Vagina (tissue), 2 donors: ENCODE measurements at regions not wholly inside any gene's neighbourhood (a gene's known extent, or its start where the extent isn't known, plus 50 kb on each side); places are given as distances from the start of the nearest gene placed in this dataset.

Source experiments
- POLR2A ChIP-seq, 2 donors: fragments of 450-650 bp; IDR thresholded peaks; one replicate each; pipeline ENCODE4 v1.6.1; 2017; ENCODE audit warnings: antibody characterized with exemption in 2 of 2, mild to moderate bottlenecking in 2 of 2, moderate library complexity in 2 of 2
- POLR2AphosphoS5 ChIP-seq, 2 donors: sonication (generic); formaldehyde crosslinking; IDR thresholded peaks; one replicate each; pipeline ENCODE4 v1.9.0; 2017; ENCODE audit warnings: antibody characterized with exemption in 2 of 2, mild to moderate bottlenecking in 2 of 2, low read depth in 1 of 2; ENCODE audit not compliant: insufficient read depth in 1 of 2
- TF ChIP-seq, protein P1 (sequence below), 3 experiments: fragments of 450-650 bp in 2 of 3; fragments of 200-600 bp in 1 of 3; sonication (generic) in 1 of 3; IDR thresholded peaks; one replicate each; pipeline ENCODE4 v1.5.1; 2017 to 2019; ENCODE audit warnings: antibody characterized with exemption in 3 of 3, mild to moderate bottlenecking in 2 of 3, moderate library complexity in 2 of 3

DNA sequence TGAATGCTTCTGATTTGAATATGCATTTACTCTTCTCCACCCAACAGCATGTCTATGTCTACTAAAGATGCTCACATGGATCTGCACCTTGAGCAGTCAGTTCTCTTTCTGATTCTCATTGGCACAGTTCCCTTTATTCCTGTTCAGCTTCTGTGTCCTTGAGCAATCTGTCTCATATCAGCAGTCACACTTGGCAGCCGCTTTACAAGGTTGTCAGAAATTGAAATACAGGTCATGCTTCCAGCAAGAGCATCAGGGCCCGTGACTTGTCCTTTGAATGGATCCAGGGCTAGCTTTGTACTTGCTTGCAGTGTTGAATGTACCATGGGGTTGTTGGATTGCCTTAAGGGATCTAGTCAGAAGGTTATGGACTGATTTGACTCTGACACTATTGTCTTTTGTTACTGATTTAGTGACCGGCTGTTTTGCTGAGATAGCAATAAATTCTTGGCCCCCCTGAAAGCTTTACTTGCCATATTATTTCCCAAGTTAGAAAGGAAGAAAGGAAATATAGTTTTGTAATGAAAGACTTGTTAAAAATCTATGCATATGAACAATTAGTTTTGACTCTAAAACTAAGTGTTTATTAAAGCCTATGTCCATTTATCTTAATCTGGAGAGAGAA, 273.4 kb upstream of the ISL1 start:
- TF ChIP-seq, protein P1, sequence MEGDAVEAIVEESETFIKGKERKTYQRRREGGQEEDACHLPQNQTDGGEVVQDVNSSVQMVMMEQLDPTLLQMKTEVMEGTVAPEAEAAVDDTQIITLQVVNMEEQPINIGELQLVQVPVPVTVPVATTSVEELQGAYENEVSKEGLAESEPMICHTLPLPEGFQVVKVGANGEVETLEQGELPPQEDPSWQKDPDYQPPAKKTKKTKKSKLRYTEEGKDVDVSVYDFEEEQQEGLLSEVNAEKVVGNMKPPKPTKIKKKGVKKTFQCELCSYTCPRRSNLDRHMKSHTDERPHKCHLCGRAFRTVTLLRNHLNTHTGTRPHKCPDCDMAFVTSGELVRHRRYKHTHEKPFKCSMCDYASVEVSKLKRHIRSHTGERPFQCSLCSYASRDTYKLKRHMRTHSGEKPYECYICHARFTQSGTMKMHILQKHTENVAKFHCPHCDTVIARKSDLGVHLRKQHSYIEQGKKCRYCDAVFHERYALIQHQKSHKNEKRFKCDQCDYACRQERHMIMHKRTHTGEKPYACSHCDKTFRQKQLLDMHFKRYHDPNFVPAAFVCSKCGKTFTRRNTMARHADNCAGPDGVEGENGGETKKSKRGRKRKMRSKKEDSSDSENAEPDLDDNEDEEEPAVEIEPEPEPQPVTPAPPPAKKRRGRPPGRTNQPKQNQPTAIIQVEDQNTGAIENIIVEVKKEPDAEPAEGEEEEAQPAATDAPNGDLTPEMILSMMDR (IDR thresholded peaks at IDR 0.05): no peak
- no peak for TF ChIP-seq POLR2A (IDR thresholded peaks at IDR 0.05)
- no peak for TF ChIP-seq POLR2AphosphoS5 (IDR thresholded peaks at IDR 0.05; ENCODE audit: insufficient read depth in 1 of 2, low read depth in 1 of 2)
